ENCODE measurements at regions not wholly inside any gene's neighbourhood (a gene's known extent, or its start where the extent isn't known, plus 50 kb on each side); places are given as distances from the start of the nearest gene placed in this dataset.

GRCh38 chr15:89035658-89036057, 52.6 kb upstream of the ABHD2 start:
- no peak for TF ChIP-seq JUNB (IDR thresholded peaks at IDR 0.05)
- TF ChIP-seq POLR2A (IDR thresholded peaks at IDR 0.05; ENCODE audit: low read depth, low read length), result no peak
- TF ChIP-seq, protein P1, sequence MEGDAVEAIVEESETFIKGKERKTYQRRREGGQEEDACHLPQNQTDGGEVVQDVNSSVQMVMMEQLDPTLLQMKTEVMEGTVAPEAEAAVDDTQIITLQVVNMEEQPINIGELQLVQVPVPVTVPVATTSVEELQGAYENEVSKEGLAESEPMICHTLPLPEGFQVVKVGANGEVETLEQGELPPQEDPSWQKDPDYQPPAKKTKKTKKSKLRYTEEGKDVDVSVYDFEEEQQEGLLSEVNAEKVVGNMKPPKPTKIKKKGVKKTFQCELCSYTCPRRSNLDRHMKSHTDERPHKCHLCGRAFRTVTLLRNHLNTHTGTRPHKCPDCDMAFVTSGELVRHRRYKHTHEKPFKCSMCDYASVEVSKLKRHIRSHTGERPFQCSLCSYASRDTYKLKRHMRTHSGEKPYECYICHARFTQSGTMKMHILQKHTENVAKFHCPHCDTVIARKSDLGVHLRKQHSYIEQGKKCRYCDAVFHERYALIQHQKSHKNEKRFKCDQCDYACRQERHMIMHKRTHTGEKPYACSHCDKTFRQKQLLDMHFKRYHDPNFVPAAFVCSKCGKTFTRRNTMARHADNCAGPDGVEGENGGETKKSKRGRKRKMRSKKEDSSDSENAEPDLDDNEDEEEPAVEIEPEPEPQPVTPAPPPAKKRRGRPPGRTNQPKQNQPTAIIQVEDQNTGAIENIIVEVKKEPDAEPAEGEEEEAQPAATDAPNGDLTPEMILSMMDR (IDR thresholded peaks at IDR 0.05 in 2 of 3, conservative IDR thresholded peaks at IDR 0.05 in 1 of 3; ENCODE audit: control insufficient read depth in 2 of 3, extremely low read depth in 1 of 3, insufficient read depth in 1 of 3, low read depth in 3 of 3, low read length in 3 of 3), result no peak
- TF ChIP-seq CHD2 (IDR thresholded peaks at IDR 0.05; ENCODE audit: borderline replicate concordance, low read depth, low read length), result no peak
- TF ChIP-seq SIX5 (IDR thresholded peaks at IDR 0.05; ENCODE audit: low read depth, low read length, severe bottlenecking), result no peak
- TF ChIP-seq HDAC6 (IDR thresholded peaks at IDR 0.05; ENCODE audit: unreplicated experiment), result no peak
- no peak for TF ChIP-seq GATAD2B (conservative IDR thresholded peaks at IDR 0.05; ENCODE audit: low read depth)
- no peak for TF ChIP-seq MAX (IDR thresholded peaks at IDR 0.05; ENCODE audit: low read depth, low read length)
- no peak for TF ChIP-seq ATF2 (IDR thresholded peaks at IDR 0.05; ENCODE audit: low read length)
- TF ChIP-seq MXI1 (IDR thresholded peaks at IDR 0.05; ENCODE audit: low read depth, low read length), result no peak
- no peak for TF ChIP-seq SPI1 (IDR thresholded peaks at IDR 0.05; ENCODE audit: borderline replicate concordance, insufficient read depth, low read depth, low read length)

Data from GM12878 (cell line).